Left kidney (tissue), 1 donor: ENCODE measurements at regions not wholly inside any gene's neighbourhood (a gene's known extent, or its start where the extent isn't known, plus 50 kb on each side); places are given as distances from the start of the nearest gene placed in this dataset.

Experiments used
- DNase-seq: peaks from one replicate; pipeline ENCODE4 v3.0.0-alpha.2; 2013

GRCh38 chr22:48444320-48445112 lies 1383.2 kb downstream of the BRD1 start:
- no peak for DNase-seq

DNA sequence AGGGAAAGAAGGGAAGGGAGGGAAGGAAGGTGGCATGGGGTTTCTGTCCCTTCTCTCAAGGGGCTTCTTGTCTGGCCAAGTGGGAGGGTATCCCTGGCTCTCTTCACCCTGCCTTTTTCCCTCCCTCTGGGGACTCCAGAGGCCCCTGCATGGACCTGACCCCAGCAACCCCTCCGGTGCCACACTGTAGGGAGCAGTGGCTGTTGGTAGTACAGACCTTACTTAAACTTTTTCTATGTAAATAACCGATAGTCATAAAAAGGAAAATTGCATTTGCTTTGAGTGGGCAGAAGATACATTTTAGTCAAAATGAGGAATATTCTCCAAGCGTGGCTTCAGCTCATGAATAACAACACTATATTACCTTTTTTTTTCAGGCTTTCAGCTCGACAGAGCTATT lies 1384.0 kb downstream of the BRD1 start:
- DNase-seq, result no peak

DNA sequence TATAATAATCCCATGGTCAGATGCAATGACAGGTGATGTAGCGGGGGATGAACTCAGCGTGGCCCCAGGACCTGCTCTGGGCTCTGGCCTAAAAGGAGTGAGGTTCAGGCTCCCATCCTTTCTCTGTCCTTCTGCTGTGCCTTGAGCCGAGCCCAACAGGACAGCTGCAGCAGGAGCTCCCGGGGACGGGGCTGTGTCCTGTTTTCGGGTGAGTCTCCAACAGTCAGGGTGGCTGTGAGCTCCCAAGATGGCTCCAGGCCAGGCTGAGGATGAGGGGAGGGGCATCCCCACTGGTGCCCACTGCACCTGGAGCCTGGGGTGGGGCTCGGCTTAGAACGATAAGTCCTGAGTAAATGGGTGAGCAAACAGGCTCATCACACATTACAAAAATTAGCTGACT lies 1385.0 kb downstream of the BRD1 start:
- no peak for DNase-seq

- no peak for DNase-seq
Measured at GRCh38 chr22:48441553-48441850, 1386.2 kb downstream of the BRD1 start.

GRCh38 chr22:48440673-48441552 lies 1386.8 kb downstream of the BRD1 start:
- no peak for DNase-seq

GRCh38 chr22:48440176-48440575 lies 1387.5 kb downstream of the BRD1 start:
- no peak for DNase-seq

- no peak for DNase-seq
Measured at GRCh38 chr22:48439560-48440135, 1388.0 kb downstream of the BRD1 start.

DNA sequence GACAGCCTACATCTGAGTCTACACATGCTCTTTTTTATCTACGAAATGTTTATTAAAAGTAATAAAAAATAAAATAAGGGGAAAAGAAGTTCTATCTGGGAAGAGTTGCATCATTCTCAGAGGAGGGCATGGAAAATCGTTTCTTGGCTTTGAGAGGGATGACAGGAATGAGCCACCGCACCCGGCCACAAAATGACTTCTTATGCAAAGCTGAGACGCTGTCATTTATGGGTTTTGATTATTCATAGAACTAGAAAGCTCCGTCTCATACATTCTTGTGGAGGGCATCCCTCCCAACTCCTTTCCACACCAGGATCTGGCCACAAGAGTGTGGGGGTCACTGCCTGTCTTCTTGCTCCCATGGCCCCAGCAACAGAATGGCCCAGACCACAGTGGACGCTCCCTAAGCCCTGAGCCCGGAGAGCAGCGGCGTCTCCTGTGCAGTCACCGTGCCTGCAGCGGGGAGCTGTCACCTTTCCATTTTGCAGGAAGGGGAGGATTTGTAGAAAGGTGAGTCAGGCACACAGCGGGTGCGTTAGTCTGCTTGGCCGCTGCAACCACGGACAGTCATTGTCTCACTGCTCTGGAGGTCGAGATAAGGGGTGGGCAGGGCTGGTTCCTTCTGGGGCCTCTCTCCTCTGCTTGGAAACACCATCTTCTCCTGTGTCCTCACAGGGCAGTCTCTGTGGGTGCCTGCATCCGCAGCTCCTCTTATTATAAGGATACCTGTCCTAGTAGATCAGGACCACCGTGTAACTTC lies 1388.7 kb downstream of the BRD1 start:
- DNase-seq, result no peak

GRCh38 chr22:48438096-48438495 lies 1389.6 kb downstream of the BRD1 start:
- no peak for DNase-seq

GRCh38 chr22:48436201-48436931 lies 1391.3 kb downstream of the BRD1 start:
- no peak for DNase-seq

GRCh38 chr22:48434868-48435250 lies 1392.8 kb downstream of the BRD1 start:
- no peak for DNase-seq

GRCh38 chr22:48434156-48434867 lies 1393.4 kb downstream of the BRD1 start:
- no peak for DNase-seq

DNA sequence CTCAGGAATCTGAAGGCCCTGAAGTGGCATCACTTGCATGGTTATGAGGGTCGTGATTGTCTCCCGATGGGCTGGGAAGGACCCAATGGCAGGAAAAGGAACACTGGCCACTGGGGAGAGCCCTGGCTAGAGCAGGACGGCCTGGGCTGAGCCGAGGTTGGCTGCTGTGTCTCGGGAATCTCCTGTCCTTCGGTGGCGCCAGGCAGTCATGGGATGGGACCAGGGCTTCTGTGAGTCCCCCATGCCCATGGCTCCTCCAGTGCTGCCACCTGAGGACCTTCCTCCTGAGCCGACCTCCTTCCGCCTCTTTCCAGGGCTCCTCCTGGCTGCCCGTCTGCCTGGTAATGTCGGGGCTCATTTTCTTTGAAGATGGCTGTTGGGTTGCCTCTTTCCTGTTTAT lies 1394.0 kb downstream of the BRD1 start:
- no peak for DNase-seq

GRCh38 chr22:48432781-48433518 lies 1394.7 kb downstream of the BRD1 start:
- no peak for DNase-seq

DNA sequence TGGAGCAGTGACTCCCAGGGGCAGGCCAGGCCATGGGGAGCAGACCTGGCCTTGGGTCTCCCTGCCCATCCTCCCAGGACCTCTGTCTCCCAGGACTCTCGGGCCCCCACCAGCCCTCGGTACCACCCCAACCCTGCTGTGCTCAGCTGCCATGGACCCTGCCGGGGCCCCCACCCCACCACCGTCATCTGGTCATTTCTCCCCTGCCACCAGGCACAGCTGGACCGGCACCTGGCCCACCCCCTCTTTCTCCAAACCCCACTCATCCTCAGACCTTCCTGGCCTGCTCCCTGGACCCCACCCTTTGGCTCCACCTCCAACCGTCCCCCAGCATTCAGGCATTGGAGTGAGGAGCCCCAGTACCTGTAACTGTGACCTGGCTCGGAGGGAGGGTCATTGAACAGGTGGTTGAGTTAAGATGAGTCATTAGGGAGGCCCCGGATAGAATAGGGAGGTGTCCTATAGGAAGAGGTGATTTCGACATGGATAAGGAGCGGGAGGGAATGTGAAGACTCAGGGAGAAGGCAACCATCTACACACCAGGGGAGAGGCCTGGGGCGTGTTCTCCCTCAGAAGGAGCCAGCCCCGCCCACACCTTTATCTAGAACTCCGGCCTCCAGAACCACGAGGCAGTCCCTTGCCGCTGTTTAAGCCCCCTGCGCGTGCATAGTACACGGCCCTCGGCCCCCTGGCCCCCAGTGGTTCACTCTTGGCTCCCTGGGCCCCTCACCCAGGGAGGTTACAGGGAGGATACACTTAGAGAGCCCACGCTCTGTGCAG lies 1395.9 kb downstream of the BRD1 start:
- DNase-seq, result no peak

- no peak for DNase-seq
Measured at GRCh38 chr22:48431014-48431413, 1396.7 kb downstream of the BRD1 start.

GRCh38 chr22:48429446-48430020 lies 1398.1 kb downstream of the BRD1 start:
- no peak for DNase-seq

DNA sequence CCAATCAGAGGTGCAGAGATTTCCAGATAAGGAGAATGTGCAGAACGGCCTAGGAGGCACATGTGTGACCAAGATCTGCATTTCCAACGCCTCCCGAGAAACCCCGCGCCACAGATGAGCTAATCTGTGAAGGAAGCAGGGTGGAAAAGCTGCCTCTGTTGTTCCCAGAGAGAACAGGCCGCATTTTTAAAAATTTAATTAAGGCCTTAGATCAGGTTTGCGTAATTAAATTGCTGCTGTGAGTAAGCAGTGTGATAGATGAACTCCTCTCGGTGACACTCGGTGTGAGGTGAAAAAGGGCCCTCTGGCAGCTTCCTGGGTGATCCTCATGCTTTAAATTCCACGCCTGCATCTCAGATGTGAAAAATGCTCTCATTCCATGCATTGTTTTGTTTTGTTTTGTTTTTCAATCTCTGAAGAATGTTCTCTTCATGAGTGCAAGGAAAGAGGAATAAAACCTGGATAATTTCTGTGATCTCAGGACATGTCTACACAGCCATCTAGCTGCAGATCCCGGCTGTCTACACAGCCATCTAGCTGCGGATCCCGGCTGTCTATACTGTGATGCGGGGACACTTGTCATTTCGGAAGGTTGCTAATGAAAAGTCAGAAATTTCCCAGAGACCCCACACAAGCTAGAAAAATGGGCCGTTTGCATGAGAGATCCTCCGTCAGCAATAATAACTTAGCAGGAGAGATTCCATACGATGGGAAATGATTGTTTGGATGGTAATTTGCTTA lies 1398.9 kb downstream of the BRD1 start:
- no peak for DNase-seq
